Gastrocnemius medialis (tissue), 4 donors: ENCODE measurements at regions not wholly inside any gene's neighbourhood (a gene's known extent, or its start where the extent isn't known, plus 50 kb on each side); places are given as distances from the start of the nearest gene placed in this dataset.

Source experiments
- ATAC-seq, 2 donors: fragments of 150-250 bp; one replicate each; pipeline ENCODE4 v1.9.1; 2016
- DNase-seq, 2 donors: peaks; one replicate each; pipeline ENCODE4 v3.0.0-alpha.2; 2019
- H3K27ac ChIP-seq, 4 donors: fragments of 200-600 bp; sonication (generic); 1 replicate in 1 of 4; 2 replicates in 3 of 4; pipeline ENCODE4 v1.5.1; 2016 to 2018; ENCODE audit warnings: mild to moderate bottlenecking in 2 of 4, moderate library complexity in 1 of 4
- H3K27me3 ChIP-seq, 3 donors: fragments of 200-600 bp; sonication (generic) in 2 of 3; 1 replicate in 1 of 3; 2 replicates in 2 of 3; pipeline versions ENCODE4 v1.5.1 to v1.6.0; 2016 to 2019; ENCODE audit warnings: mild to moderate bottlenecking in 1 of 3, moderate library complexity in 1 of 3
- H3K36me3 ChIP-seq, 2 donors: fragments of 200-600 bp; sonication (generic) in 1 of 2; one replicate each; pipeline ENCODE4 v1.5.1; 2017 to 2018
- H3K4me1 ChIP-seq, 2 donors: fragments of 200-600 bp; sonication (generic) in 1 of 2; one replicate each; pipeline ENCODE4 v1.5.1; 2016 to 2017; ENCODE audit warnings: mild to moderate bottlenecking in 2 of 2
- H3K4me3 ChIP-seq, 4 donors: fragments of 200-600 bp; sonication (generic) in 3 of 4; 1 replicate in 1 of 4; 2 replicates in 3 of 4; pipeline ENCODE4 v1.5.1; 2016 to 2019; ENCODE audit warnings: mild to moderate bottlenecking in 2 of 4
- H3K9me3 ChIP-seq, 3 donors: fragments of 200-600 bp; sonication (generic) in 2 of 3; 1 replicate in 1 of 3; 2 replicates in 2 of 3; pipeline ENCODE4 v1.5.1; 2016 to 2019
- POLR2A ChIP-seq, 2 donors: fragments of 450-650 bp; IDR thresholded peaks; one replicate each; pipeline ENCODE4 v1.6.1; 2017; ENCODE audit warnings: antibody characterized with exemption in 2 of 2, mild to moderate bottlenecking in 2 of 2, moderate library complexity in 2 of 2
- in situ Hi-C, 4 donors: fragments of 200-750 bp; cut with MboI; loops; one replicate each; pipeline versions ENCODE4 v1.15.0 to v1.8.0; 2017; ENCODE audit warnings: low sequenced_read_pairs in 4 of 4
- intact Hi-C: fragments of 100-400 bp; cut with DNase I; formaldehyde crosslinking; loops from one replicate; pipeline ENCODE4 v1.15.1; 2023; ENCODE audit warnings: low total_unique reads
- TF ChIP-seq, protein P1 (sequence below), 5 experiments: fragments of 450-650 bp in 3 of 5; fragments of 200-600 bp in 2 of 5; sonication (generic) in 2 of 5; IDR thresholded peaks in 4 of 5; conservative IDR thresholded peaks in 1 of 5; 1 replicate in 4 of 5; 2 replicates in 1 of 5; pipeline ENCODE4 v1.5.1; 2016 to 2019; ENCODE audit warnings: antibody characterized with exemption in 5 of 5, mild to moderate bottlenecking in 3 of 5, moderate library complexity in 3 of 5

DNA sequence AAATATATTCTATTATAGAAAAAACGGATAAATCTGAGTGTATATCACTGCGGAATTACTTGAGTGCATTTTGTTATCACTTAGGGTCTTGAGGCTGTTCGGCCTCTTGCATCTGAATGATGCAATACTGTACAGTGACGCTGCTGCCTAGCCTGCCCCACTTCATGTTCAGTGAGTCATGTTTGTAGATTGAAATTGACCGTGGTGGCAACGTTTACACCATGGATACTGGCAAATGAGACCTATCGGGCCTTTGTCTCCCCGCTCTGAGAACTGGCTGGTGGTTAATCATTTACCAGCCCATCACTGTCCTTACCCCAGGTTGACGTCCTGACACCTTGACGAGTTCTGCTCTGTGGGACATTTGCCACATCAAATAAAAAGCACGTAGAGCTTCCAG, 510.1 kb upstream of the ADAMTS16 start:
- H3K4me1 ChIP-seq: no peaks in the 10 kb centered on the region
- in situ Hi-C loops (no loop called here), intact Hi-C loops (no loop called here)
- H3K36me3 ChIP-seq: no peaks in the 10 kb centered on the region
- H3K27me3 ChIP-seq: no peaks in the 10 kb centered on the region
- ATAC-seq (no peak), DNase-seq (no peak)
- no peak overlapping the region for H3K4me3 ChIP-seq
- TF ChIP-seq, protein P1, sequence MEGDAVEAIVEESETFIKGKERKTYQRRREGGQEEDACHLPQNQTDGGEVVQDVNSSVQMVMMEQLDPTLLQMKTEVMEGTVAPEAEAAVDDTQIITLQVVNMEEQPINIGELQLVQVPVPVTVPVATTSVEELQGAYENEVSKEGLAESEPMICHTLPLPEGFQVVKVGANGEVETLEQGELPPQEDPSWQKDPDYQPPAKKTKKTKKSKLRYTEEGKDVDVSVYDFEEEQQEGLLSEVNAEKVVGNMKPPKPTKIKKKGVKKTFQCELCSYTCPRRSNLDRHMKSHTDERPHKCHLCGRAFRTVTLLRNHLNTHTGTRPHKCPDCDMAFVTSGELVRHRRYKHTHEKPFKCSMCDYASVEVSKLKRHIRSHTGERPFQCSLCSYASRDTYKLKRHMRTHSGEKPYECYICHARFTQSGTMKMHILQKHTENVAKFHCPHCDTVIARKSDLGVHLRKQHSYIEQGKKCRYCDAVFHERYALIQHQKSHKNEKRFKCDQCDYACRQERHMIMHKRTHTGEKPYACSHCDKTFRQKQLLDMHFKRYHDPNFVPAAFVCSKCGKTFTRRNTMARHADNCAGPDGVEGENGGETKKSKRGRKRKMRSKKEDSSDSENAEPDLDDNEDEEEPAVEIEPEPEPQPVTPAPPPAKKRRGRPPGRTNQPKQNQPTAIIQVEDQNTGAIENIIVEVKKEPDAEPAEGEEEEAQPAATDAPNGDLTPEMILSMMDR (IDR thresholded peaks at IDR 0.05 in 4 of 5, conservative IDR thresholded peaks at IDR 0.05 in 1 of 5): no peak
- H3K9me3 ChIP-seq: no peaks in the 10 kb centered on the region
- H3K27ac ChIP-seq: no peak overlapping the region

DNA sequence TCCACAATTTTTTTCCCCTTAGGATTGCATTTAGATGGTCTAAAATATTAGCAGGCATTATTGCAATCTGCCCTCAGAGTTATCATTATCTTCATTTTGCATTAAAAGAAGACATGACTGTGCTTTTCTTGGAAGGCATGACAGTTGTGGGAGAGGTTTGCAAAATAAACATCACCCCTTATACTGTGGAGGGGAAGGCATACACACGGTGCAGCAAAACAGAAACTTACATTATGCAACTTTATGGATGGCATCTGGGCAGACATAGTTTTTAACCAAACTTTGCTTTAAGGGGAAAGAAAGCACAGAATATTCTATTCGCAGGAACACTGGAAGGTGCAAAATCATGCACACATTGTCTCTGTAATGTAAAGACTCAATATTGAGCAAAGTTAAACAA, 505.8 kb upstream of the ADAMTS16 start:
- intact Hi-C loops (no loop called here), in situ Hi-C loops (no loop called here)
- Histone ChIP-seq H3K27ac (no peak overlapping the region), H3K27me3 (no peaks in the 10 kb centered on the region), H3K4me3 (no peak overlapping the region), H3K36me3 (no peaks in the 10 kb centered on the region), H3K4me1 (no peaks in the 10 kb centered on the region), H3K9me3 (no peaks in the 10 kb centered on the region)
- DNase-seq (no peak), ATAC-seq (no peak)
- TF ChIP-seq, protein P1 (IDR thresholded peaks at IDR 0.05 in 4 of 5, conservative IDR thresholded peaks at IDR 0.05 in 1 of 5): no peak

DNA sequence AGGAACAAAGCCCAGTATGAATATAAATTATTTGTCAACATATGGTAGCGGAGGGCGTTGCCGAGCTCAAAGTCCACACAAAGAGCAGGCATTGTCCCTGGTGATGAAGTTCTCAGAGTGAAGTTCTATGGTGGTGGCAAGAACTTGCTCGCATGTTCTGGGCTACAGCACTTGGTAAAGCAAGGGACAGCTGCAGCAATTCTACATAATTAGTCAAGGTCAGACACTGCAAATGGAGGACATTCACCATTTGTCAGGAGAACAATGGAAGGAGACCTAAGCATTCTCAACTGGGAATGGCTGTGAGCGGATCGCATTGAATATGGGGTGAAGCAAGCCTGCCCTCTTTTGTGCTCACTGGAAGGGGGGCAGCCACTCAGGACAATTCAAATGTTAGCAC, 503.8 kb upstream of the ADAMTS16 start:
- no peak for DNase-seq
- intact Hi-C loops (no loop called here), in situ Hi-C loops (no loop called here)
- no peaks in the 10 kb centered on the region for H3K4me1 ChIP-seq
- H3K9me3 ChIP-seq: no peaks in the 10 kb centered on the region
- H3K27me3 ChIP-seq: no peaks in the 10 kb centered on the region
- no peaks in the 10 kb centered on the region for H3K36me3 ChIP-seq
- no peak for TF ChIP-seq POLR2A (IDR thresholded peaks at IDR 0.05)
- TF ChIP-seq, protein P1 (IDR thresholded peaks at IDR 0.05 in 4 of 5, conservative IDR thresholded peaks at IDR 0.05 in 1 of 5): no peak
- ATAC-seq: no peak
- H3K27ac ChIP-seq: no peak overlapping the region
- no peak overlapping the region for H3K4me3 ChIP-seq

DNA sequence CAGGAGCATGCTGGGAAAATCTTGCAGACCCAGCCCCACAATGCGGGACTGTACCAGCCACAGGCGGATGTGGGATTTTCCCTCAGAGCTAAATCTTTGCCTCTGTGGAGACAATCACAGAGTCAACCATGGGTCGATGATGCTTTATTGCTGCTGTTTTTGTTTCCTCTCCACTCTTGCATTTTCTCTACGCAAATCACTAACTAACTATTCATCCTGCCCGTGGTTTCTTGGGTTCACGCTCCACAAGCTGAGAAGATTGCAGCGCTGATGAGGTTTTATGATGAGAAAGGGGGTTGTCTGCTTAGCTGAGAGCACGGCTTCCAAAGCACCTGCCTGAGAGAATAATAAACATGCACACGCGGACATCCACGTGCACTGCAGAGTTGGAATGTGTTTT, 500.2 kb upstream of the ADAMTS16 start:
- no peak overlapping the region for H3K27ac ChIP-seq
- no peaks in the 10 kb centered on the region for H3K36me3 ChIP-seq
- intact Hi-C loops (no loop called here), in situ Hi-C loops (no loop called here)
- no peaks in the 10 kb centered on the region for H3K4me1 ChIP-seq
- no peaks in the 10 kb centered on the region for H3K27me3 ChIP-seq
- no peak for ATAC-seq
- no peak overlapping the region for H3K4me3 ChIP-seq
- H3K9me3 ChIP-seq: no peaks in the 10 kb centered on the region
- TF ChIP-seq, protein P1 (IDR thresholded peaks at IDR 0.05 in 4 of 5, conservative IDR thresholded peaks at IDR 0.05 in 1 of 5): no peak
- no peak for TF ChIP-seq POLR2A (IDR thresholded peaks at IDR 0.05)
- DNase-seq: no peak

DNA sequence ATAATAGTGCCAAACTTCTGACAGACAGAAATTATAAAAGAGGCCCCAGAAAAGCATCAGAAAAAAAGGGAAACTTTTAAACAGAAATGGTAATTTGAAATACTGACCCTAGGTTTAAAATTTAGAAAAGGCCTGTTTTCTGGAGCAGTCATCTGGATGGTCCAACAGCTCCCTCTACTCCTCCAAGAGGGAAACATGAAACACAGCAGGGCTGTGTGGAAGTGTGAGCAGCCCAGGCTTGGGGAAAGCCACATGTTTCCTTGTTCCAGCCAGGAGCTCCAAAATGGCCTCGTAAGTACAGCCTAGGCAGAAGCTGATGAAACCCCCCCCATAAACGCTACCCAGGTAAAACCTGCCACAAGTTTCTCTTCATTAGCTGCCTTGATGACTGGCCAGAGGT, 499.3 kb upstream of the ADAMTS16 start:
- in situ Hi-C loops (no loop called here), intact Hi-C loops (no loop called here)
- no peaks in the 10 kb centered on the region for H3K36me3 ChIP-seq
- no peak overlapping the region for H3K27ac ChIP-seq
- no peaks in the 10 kb centered on the region for H3K9me3 ChIP-seq
- no peaks in the 10 kb centered on the region for H3K27me3 ChIP-seq
- no peaks in the 10 kb centered on the region for H3K4me1 ChIP-seq
- H3K4me3 ChIP-seq: no peak overlapping the region
- no peak for ATAC-seq
- no peak for TF ChIP-seq POLR2A (IDR thresholded peaks at IDR 0.05)
- TF ChIP-seq, protein P1 (IDR thresholded peaks at IDR 0.05 in 4 of 5, conservative IDR thresholded peaks at IDR 0.05 in 1 of 5): no peak
- DNase-seq: no peak
